Activated CD8-positive, alpha-beta memory T cell treated with anti-CD3 and anti-CD28 coated beads, Interleukin-2, amount 50 U/mL, for 24 hours (primary cell): ENCODE measurements at regions not wholly inside any gene's neighbourhood (a gene's known extent, or its start where the extent isn't known, plus 50 kb on each side); places are given as distances from the start of the nearest gene placed in this dataset.
"Not testable (repeated sequence)": the region's sequence is repeated elsewhere in the genome, so short reads cannot be mapped to it uniquely, and the experiment has no call there.

Source experiments
- DNase-seq: peaks from one replicate; pipeline ENCODE4 v3.0.0-alpha.2; 2020; ENCODE audit errors: extremely low read depth

GRCh38 chr5:54884195-54884536 is 101.2 kb downstream of the ESM1 start:
- DNase-seq, result no peak

- DNase-seq, result no peak
These were observed 101.8 kb downstream of the ESM1 start for GRCh38 chr5:54883374-54884194.

- no peak for DNase-seq
These were observed 102.6 kb downstream of the ESM1 start for GRCh38 chr5:54882841-54883240.

GRCh38 chr5:54882101-54882500 is 103.3 kb downstream of the ESM1 start:
- DNase-seq, result no peak

- no peak for DNase-seq
These were observed 103.9 kb downstream of the ESM1 start for GRCh38 chr5:54881286-54882005.

GRCh38 chr5:54876976-54877375 is 108.4 kb downstream of the ESM1 start:
- DNase-seq, result no peak

GRCh38 chr5:54876556-54876955 is 108.8 kb downstream of the ESM1 start:
- DNase-seq, result no peak

- DNase-seq, result no peak
These were observed 110.9 kb downstream of the ESM1 start for GRCh38 chr5:54874337-54875021.

GRCh38 chr5:54873691-54874090 is 111.7 kb downstream of the ESM1 start:
- DNase-seq, result no peak

GRCh38 chr5:54872810-54873209 is 112.6 kb downstream of the ESM1 start:
- DNase-seq, result no peak

- DNase-seq, result no peak
These were observed 115.1 kb downstream of the ESM1 start for GRCh38 chr5:54870271-54870670.

- DNase-seq, result no peak
These were observed 115.7 kb downstream of the ESM1 start for GRCh38 chr5:54869691-54870090.

GRCh38 chr5:54868511-54869483 is 116.6 kb downstream of the ESM1 start:
- no peak for DNase-seq

- no peak for DNase-seq
These were observed 118.0 kb downstream of the ESM1 start for GRCh38 chr5:54867310-54867944.

- DNase-seq, result not testable (repeated sequence)
These were observed 120.4 kb downstream of the ESM1 start for GRCh38 chr5:54864911-54865515.

- no peak for DNase-seq
These were observed 123.4 kb downstream of the ESM1 start for GRCh38 chr5:54862036-54862435.

GRCh38 chr5:54861212-54861894 is 124.0 kb downstream of the ESM1 start:
- DNase-seq, result no peak

- DNase-seq, result no peak
These were observed 125.1 kb downstream of the ESM1 start for GRCh38 chr5:54860321-54860720.

GRCh38 chr5:54859316-54859715 is 126.1 kb downstream of the ESM1 start:
- DNase-seq, result no peak
